ELR (cell line): ENCODE measurements at regions not wholly inside any gene's neighbourhood (a gene's known extent, or its start where the extent isn't known, plus 50 kb on each side); places are given as distances from the start of the nearest gene placed in this dataset.
"Not testable (repeated sequence)": the region's sequence is repeated elsewhere in the genome, so short reads cannot be mapped to it uniquely, and the experiment has no call there.

Experiments used
- DNase-seq: peaks from one replicate; pipeline ENCODE4 v3.0.0-alpha.2; 2015; ENCODE audit warnings: low read depth

- peak; percentile 78 for DNase-seq
Observed at GRCh38 chr1:196160066-196160795, 448.0 kb downstream of the KCNT2 start.

- no peak for DNase-seq
Observed at GRCh38 chr1:196155586-196155985, 452.7 kb downstream of the KCNT2 start.

GRCh38 chr1:196152975-196153374, 455.3 kb downstream of the KCNT2 start:
- DNase-seq, result no peak

GRCh38 chr1:196152086-196152485, 456.2 kb downstream of the KCNT2 start:
- DNase-seq, result no peak

GRCh38 chr1:196148367-196148970, 459.8 kb downstream of the KCNT2 start:
- peak; percentile 56 for DNase-seq

- no peak for DNase-seq
Observed at GRCh38 chr1:196147530-196147929, 460.7 kb downstream of the KCNT2 start.

GRCh38 chr1:196145151-196145550, 463.1 kb downstream of the KCNT2 start:
- not testable (repeated sequence) for DNase-seq

GRCh38 chr1:196144588-196144987, 463.7 kb downstream of the KCNT2 start:
- no peak for DNase-seq

- peak; percentile 19 for DNase-seq
Observed at GRCh38 chr1:196143602-196144342, 464.5 kb downstream of the KCNT2 start.

GRCh38 chr1:196142111-196142640, 466.1 kb downstream of the KCNT2 start:
- DNase-seq, result no peak

GRCh38 chr1:196136396-196136795, 471.8 kb downstream of the KCNT2 start:
- DNase-seq, result no peak

GRCh38 chr1:196131691-196132090, 476.5 kb downstream of the KCNT2 start:
- DNase-seq, result no peak

GRCh38 chr1:196128835-196129234, 479.4 kb downstream of the KCNT2 start:
- peak; percentile 12 for DNase-seq

- DNase-seq, result no peak
Observed at GRCh38 chr1:196121181-196121580, 487.1 kb downstream of the KCNT2 start.

GRCh38 chr1:196115646-196116045, 492.6 kb downstream of the KCNT2 start:
- peak; percentile 50 for DNase-seq

GRCh38 chr1:196114193-196114592, 494.0 kb downstream of the KCNT2 start:
- DNase-seq, result peak; percentile 29

- not testable (repeated sequence) for DNase-seq
Observed at GRCh38 chr1:196108990-196109389, 499.2 kb downstream of the KCNT2 start.

- DNase-seq, result peak; percentile 26
Observed at GRCh38 chr1:196105901-196106300, 502.3 kb downstream of the KCNT2 start.

- DNase-seq, result no peak
Observed at GRCh38 chr1:196102826-196103225, 505.4 kb downstream of the KCNT2 start.

GRCh38 chr1:196098000-196098399, 510.2 kb downstream of the KCNT2 start:
- DNase-seq, result no peak

- DNase-seq, result no peak
Observed at GRCh38 chr1:196094821-196095220, 513.4 kb downstream of the KCNT2 start.

GRCh38 chr1:196091397-196092135, 516.7 kb downstream of the KCNT2 start:
- DNase-seq, result no peak
